Prostate gland (tissue), 2 donors: ENCODE measurements at regions not wholly inside any gene's neighbourhood (a gene's known extent, or its start where the extent isn't known, plus 50 kb on each side); places are given as distances from the start of the nearest gene placed in this dataset. TPM values are rescaled to one million over a fixed set of nuclear protein-coding genes. Genes with fewer than 3 reads are reported as not detected.

Source experiments
- DNase-seq: peaks from one replicate; pipeline ENCODE4 v3.0.0-alpha.2; 2019; ENCODE audit warnings: low spot score
- H3K27ac ChIP-seq, 2 donors: fragments of 200-600 bp; sonication (generic); 2 replicates each; pipeline ENCODE4 v1.5.1; 2017 to 2019
- H3K27me3 ChIP-seq: fragments of 200-600 bp; sonication (generic); replicated peaks from 2 replicates; pipeline ENCODE4 v1.5.1; 2019; ENCODE audit not compliant: insufficient read depth
- H3K36me3 ChIP-seq, 2 donors: fragments of 200-600 bp; sonication (generic); 1 replicate in 1 of 2; 2 replicates in 1 of 2; pipeline versions ENCODE4 v1.5.1 to v1.8.1; 2017 to 2019
- H3K4me1 ChIP-seq: fragments of 200-600 bp; sonication (generic); replicated peaks from 2 replicates; pipeline ENCODE4 v1.5.1; 2019
- H3K4me3 ChIP-seq, 2 donors: fragments of 200-600 bp; sonication (generic); 2 replicates each; pipeline ENCODE4 v1.5.1; 2017 to 2019
- H3K9me3 ChIP-seq: fragments of 200-600 bp; sonication (generic); 2 replicates; pipeline ENCODE4 v1.5.1; 2017
- POLR2A ChIP-seq: fragments of 450-650 bp; IDR thresholded peaks from one replicate; pipeline ENCODE4 v1.6.1; 2016; ENCODE audit warnings: antibody characterized with exemption, mild to moderate bottlenecking
- POLR2AphosphoS5 ChIP-seq: sonication (generic); formaldehyde crosslinking; IDR thresholded peaks from one replicate; pipeline ENCODE4 v1.6.1; 2017; ENCODE audit warnings: antibody characterized with exemption
- WGBS: methylation state at CpG from one replicate; pipeline ENCODE4 v1.1.5; 2018; 5-methylcytosine and 5-hydroxymethylcytosine counted together
- intact Hi-C: fragments of 100-400 bp; cut with DNase I; formaldehyde crosslinking; loops from one replicate; pipeline ENCODE4 v1.14.2; 2022
- microRNA counts, 2 donors: library from miRNA; unstranded; fragments of <30 nt; microRNA quantifications; one replicate each; lab custom pipeline; 2016 to 2017
- microRNA-seq: library from miRNA; unstranded; fragments of <30 nt; microRNA quantifications from one replicate; pipeline ENCODE4, GENCODE V29; 2016
- small RNA-seq, 2 donors: library from RNA; depleted of rRNA; stranded (forward); fragments of <200 nt; gene quantifications; one replicate each; pipeline ENCODE3, GENCODE V24; 2016
- TF ChIP-seq, protein P1 (sequence below), 4 experiments: fragments of 200-600 bp in 2 of 4; fragments of 450-650 bp in 2 of 4; sonication (generic) in 2 of 4; IDR thresholded peaks; 1 replicate in 3 of 4; 2 replicates in 1 of 4; pipeline ENCODE4 v1.5.1; 2016 to 2019; ENCODE audit warnings: antibody characterized with exemption in 4 of 4, mild to moderate bottlenecking in 2 of 4, moderate library complexity in 2 of 4

DNA sequence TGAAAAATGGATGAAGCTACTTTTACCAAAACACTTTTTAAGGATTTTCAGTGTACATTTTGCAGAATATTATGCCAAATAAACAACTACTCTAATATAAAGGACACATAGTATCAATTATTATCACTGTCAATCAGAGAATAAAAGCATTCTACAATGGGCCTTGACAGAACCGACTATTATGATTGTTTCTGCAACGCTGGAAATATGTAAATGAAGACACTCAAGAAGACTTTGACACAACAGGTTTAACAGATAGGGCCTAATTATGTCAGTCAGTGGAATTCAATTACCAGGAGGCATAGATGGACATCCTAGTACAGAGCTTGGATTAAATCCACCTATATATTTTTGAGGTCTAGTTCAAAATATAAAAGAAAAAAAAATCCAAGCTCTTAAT is 58.7 kb upstream of the SOX5 start:
- Histone ChIP-seq H3K27me3 (no peaks in the 10 kb centered on the region), H3K9me3 (no peaks in the 10 kb centered on the region), H3K4me1 (no peaks in the 10 kb centered on the region), H3K4me3 (no peak overlapping the region), H3K36me3 (no peaks in the 10 kb centered on the region), H3K27ac (no peak overlapping the region)
- TF ChIP-seq POLR2A: no peak
- TF ChIP-seq, protein P1, sequence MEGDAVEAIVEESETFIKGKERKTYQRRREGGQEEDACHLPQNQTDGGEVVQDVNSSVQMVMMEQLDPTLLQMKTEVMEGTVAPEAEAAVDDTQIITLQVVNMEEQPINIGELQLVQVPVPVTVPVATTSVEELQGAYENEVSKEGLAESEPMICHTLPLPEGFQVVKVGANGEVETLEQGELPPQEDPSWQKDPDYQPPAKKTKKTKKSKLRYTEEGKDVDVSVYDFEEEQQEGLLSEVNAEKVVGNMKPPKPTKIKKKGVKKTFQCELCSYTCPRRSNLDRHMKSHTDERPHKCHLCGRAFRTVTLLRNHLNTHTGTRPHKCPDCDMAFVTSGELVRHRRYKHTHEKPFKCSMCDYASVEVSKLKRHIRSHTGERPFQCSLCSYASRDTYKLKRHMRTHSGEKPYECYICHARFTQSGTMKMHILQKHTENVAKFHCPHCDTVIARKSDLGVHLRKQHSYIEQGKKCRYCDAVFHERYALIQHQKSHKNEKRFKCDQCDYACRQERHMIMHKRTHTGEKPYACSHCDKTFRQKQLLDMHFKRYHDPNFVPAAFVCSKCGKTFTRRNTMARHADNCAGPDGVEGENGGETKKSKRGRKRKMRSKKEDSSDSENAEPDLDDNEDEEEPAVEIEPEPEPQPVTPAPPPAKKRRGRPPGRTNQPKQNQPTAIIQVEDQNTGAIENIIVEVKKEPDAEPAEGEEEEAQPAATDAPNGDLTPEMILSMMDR (IDR thresholded peaks at IDR 0.05): no peak
- TF ChIP-seq POLR2AphosphoS5: no peak
- intact Hi-C loops: no loop called here
- 85% methylated on average over 2 of the region's 2 CpGs for WGBS
- no peak for DNase-seq

MicroRNA genes in the stretch of these regions (microRNA counts, 767-probe panel; counts per million panel counts)
- 0 to 431 counts per million in 2 donors for microRNA hsa-miR-920 (lab: Ali Mortazavi, UCI)

Small RNA genes lying in the stretch of these regions (microRNA-seq; reads per million reads assigned to microRNA genes)
- gene MIR920: not detected

Small RNA genes lying in the stretch of these regions (small RNA-seq; reads per million reads assigned to genes)
- gene MIR920: 0 reads per million in 2 donors
- gene RN7SL38P: 0.09 to 0.20 reads per million in 2 donors
